Vagina (tissue), 2 donors: ENCODE measurements at regions not wholly inside any gene's neighbourhood (a gene's known extent, or its start where the extent isn't known, plus 50 kb on each side); places are given as distances from the start of the nearest gene placed in this dataset.

Source experiments
- DNase-seq, 2 donors: peaks; one replicate each; pipeline ENCODE4 v3.0.0-alpha.2; 2017; ENCODE audit errors: extremely low spot score in 2 of 2
- H3K27ac ChIP-seq: fragments of 200-600 bp; sonication (generic); one replicate; pipeline ENCODE4 v1.5.1; 2019
- H3K27me3 ChIP-seq: fragments of 200-600 bp; sonication (generic); one replicate; pipeline ENCODE4 v1.5.1; 2019
- H3K36me3 ChIP-seq, 2 donors: fragments of 200-600 bp; sonication (generic); one replicate each; pipeline ENCODE4 v1.5.1; 2017 to 2019
- H3K4me1 ChIP-seq: fragments of 200-600 bp; sonication (generic); one replicate; pipeline ENCODE4 v1.5.1; 2019
- H3K4me3 ChIP-seq, 2 donors: fragments of 200-600 bp; sonication (generic); 1 replicate in 1 of 2; 2 replicates in 1 of 2; pipeline ENCODE4 v1.5.1; 2016 to 2019
- H3K9me3 ChIP-seq: fragments of 200-600 bp; sonication (generic); one replicate; pipeline ENCODE4 v1.5.1; 2019
- CTCF ChIP-seq, 3 experiments: fragments of 450-650 bp in 2 of 3; fragments of 200-600 bp in 1 of 3; sonication (generic) in 1 of 3; IDR thresholded peaks; one replicate each; pipeline ENCODE4 v1.5.1; 2017 to 2019; ENCODE audit warnings: antibody characterized with exemption in 3 of 3, mild to moderate bottlenecking in 2 of 3, moderate library complexity in 2 of 3
- POLR2A ChIP-seq, 2 donors: fragments of 450-650 bp; IDR thresholded peaks; one replicate each; pipeline ENCODE4 v1.6.1; 2017; ENCODE audit warnings: antibody characterized with exemption in 2 of 2, mild to moderate bottlenecking in 2 of 2, moderate library complexity in 2 of 2
- POLR2AphosphoS5 ChIP-seq, 2 donors: sonication (generic); formaldehyde crosslinking; IDR thresholded peaks; one replicate each; pipeline ENCODE4 v1.9.0; 2017; ENCODE audit warnings: antibody characterized with exemption in 2 of 2, mild to moderate bottlenecking in 2 of 2, low read depth in 1 of 2; ENCODE audit not compliant: insufficient read depth in 1 of 2
- intact Hi-C: fragments of 100-400 bp; cut with DNase I; formaldehyde crosslinking; loops from one replicate; pipeline ENCODE4 v1.15.1; 2023

GRCh38 chr4:29199485-29199884 is 1520.7 kb upstream of the PCDH7 start:
- H3K36me3 ChIP-seq: no peaks in the 10 kb centered on the region
- no peak overlapping the region for H3K4me3 ChIP-seq
- H3K27me3 ChIP-seq: no peaks in the 10 kb centered on the region
- no peak for TF ChIP-seq CTCF (IDR thresholded peaks at IDR 0.05)
- no peak for TF ChIP-seq POLR2AphosphoS5 (IDR thresholded peaks at IDR 0.05; ENCODE audit: insufficient read depth in 1 of 2, low read depth in 1 of 2)
- TF ChIP-seq POLR2A (IDR thresholded peaks at IDR 0.05): no peak
- DNase-seq: no peak
- intact Hi-C loops: no loop called here
- no peaks in the 10 kb centered on the region for H3K9me3 ChIP-seq
- H3K27ac ChIP-seq: no peak overlapping the region
- no peaks in the 10 kb centered on the region for H3K4me1 ChIP-seq

- H3K9me3 ChIP-seq: no peaks in the 10 kb centered on the region
- TF ChIP-seq CTCF (IDR thresholded peaks at IDR 0.05): no peak
- TF ChIP-seq POLR2AphosphoS5 (IDR thresholded peaks at IDR 0.05; ENCODE audit: insufficient read depth in 1 of 2, low read depth in 1 of 2): no peak
- TF ChIP-seq POLR2A (IDR thresholded peaks at IDR 0.05): no peak
- intact Hi-C loops: no loop called here
- H3K4me3 ChIP-seq: no peak overlapping the region
- no peaks in the 10 kb centered on the region for H3K4me1 ChIP-seq
- no peak overlapping the region for H3K27ac ChIP-seq
- no peaks in the 10 kb centered on the region for H3K27me3 ChIP-seq
- H3K36me3 ChIP-seq: no peaks in the 10 kb centered on the region
- no peak for DNase-seq
Observed at GRCh38 chr4:29213020-29213419, 1507.1 kb upstream of the PCDH7 start.

GRCh38 chr4:29220761-29221160 is 1499.4 kb upstream of the PCDH7 start:
- H3K27ac ChIP-seq: no peak overlapping the region
- no peak for DNase-seq
- no peaks in the 10 kb centered on the region for H3K4me1 ChIP-seq
- H3K36me3 ChIP-seq: no peaks in the 10 kb centered on the region
- no peaks in the 10 kb centered on the region for H3K27me3 ChIP-seq
- intact Hi-C loops: no loop called here
- no peak for TF ChIP-seq POLR2A (IDR thresholded peaks at IDR 0.05)
- no peak for TF ChIP-seq CTCF (IDR thresholded peaks at IDR 0.05)
- TF ChIP-seq POLR2AphosphoS5 (IDR thresholded peaks at IDR 0.05; ENCODE audit: insufficient read depth in 1 of 2, low read depth in 1 of 2): no peak
- H3K9me3 ChIP-seq: no peaks in the 10 kb centered on the region
- no peak overlapping the region for H3K4me3 ChIP-seq

GRCh38 chr4:29224911-29225310 is 1495.3 kb upstream of the PCDH7 start:
- no peaks in the 10 kb centered on the region for H3K4me1 ChIP-seq
- H3K4me3 ChIP-seq: no peak overlapping the region
- H3K27ac ChIP-seq: no peak overlapping the region
- no peaks in the 10 kb centered on the region for H3K36me3 ChIP-seq
- intact Hi-C loops: no loop called here
- H3K27me3 ChIP-seq: no peaks in the 10 kb centered on the region
- TF ChIP-seq CTCF (IDR thresholded peaks at IDR 0.05): no peak
- TF ChIP-seq POLR2A (IDR thresholded peaks at IDR 0.05): no peak
- no peak for TF ChIP-seq POLR2AphosphoS5 (IDR thresholded peaks at IDR 0.05; ENCODE audit: insufficient read depth in 1 of 2, low read depth in 1 of 2)
- no peak for DNase-seq
- H3K9me3 ChIP-seq: no peaks in the 10 kb centered on the region

- Histone ChIP-seq H3K27ac (no peak overlapping the region), H3K36me3 (no peaks in the 10 kb centered on the region), H3K4me3 (no peak overlapping the region), H3K9me3 (no peaks in the 10 kb centered on the region), H3K27me3 (no peaks in the 10 kb centered on the region), H3K4me1 (no peaks in the 10 kb centered on the region)
- DNase-seq: no peak
- TF ChIP-seq POLR2AphosphoS5 (IDR thresholded peaks at IDR 0.05; ENCODE audit: insufficient read depth in 1 of 2, low read depth in 1 of 2) (no peak), POLR2A (IDR thresholded peaks at IDR 0.05) (no peak), CTCF (IDR thresholded peaks at IDR 0.05) (no peak)
- intact Hi-C loops: no loop called here
Observed at GRCh38 chr4:29240641-29241040, 1479.5 kb upstream of the PCDH7 start.
